ENCODE measurements at regions not wholly inside any gene's neighbourhood (a gene's known extent, or its start where the extent isn't known, plus 50 kb on each side); places are given as distances from the start of the nearest gene placed in this dataset.

- TF ChIP-seq CTCF (IDR thresholded peaks at IDR 0.05): no peak
- no peak for TF ChIP-seq POLR2A (IDR thresholded peaks at IDR 0.05)
These were observed 50.7 kb upstream of the SLC22A11 start for GRCh38 chr11:64504999-64505398.
